ENCODE measurements at regions not wholly inside any gene's neighbourhood (a gene's known extent, or its start where the extent isn't known, plus 50 kb on each side); places are given as distances from the start of the nearest gene placed in this dataset.

- H4K20me1 ChIP-seq (ENCODE audit: insufficient read depth): no peaks in the 10 kb centered on the region
- no peaks in the 10 kb centered on the region for H3K9me2 ChIP-seq (ENCODE audit: insufficient read depth)
- no peak for DNase-seq
- no peaks in the 10 kb centered on the region for H3F3A ChIP-seq (ENCODE audit: insufficient read depth)
- no peak overlapping the region for H2AFZ ChIP-seq
- in situ Hi-C loops (cut with MboI): no loop called here
- no peak overlapping the region for H3K27ac ChIP-seq
- no peaks in the 10 kb centered on the region for H3K9me3 ChIP-seq (ENCODE audit: low read depth)
- WGBS, 2 experiments (ENCODE audit: low coverage in 1 of 2, low lambda C conversion rate in 2 of 2, missing lambda C conversion rate in 2 of 2): 78 to 81% methylated on average over 6 of the region's 6 CpGs
- H3K27me3 ChIP-seq (replicated peaks; ENCODE audit: insufficient read depth): no peaks in the 10 kb centered on the region
- H3K4me2 ChIP-seq (ENCODE audit: unreplicated experiment): no peak overlapping the region
- no peaks in the 10 kb centered on the region for H3K79me2 ChIP-seq (ENCODE audit: insufficient read depth)
- no peaks in the 10 kb centered on the region for H3K4me1 ChIP-seq (ENCODE audit: insufficient read depth)
- no peaks in the 10 kb centered on the region for H3K36me3 ChIP-seq (ENCODE audit: low read depth)
- H3K4me3 ChIP-seq: no peak overlapping the region
- no peak for TF ChIP-seq EZH2 (IDR thresholded peaks at IDR 0.05; ENCODE audit: insufficient read depth, poor library complexity, severe bottlenecking)
- no peak for TF ChIP-seq EZH2phosphoT487 (IDR thresholded peaks at IDR 0.05; ENCODE audit: insufficient read depth, low read depth)
- H3K9ac ChIP-seq: no peak overlapping the region
Measured at GRCh38 chr7:81273601-81274397, 354.9 kb upstream of the SEMA3C start.

DNA sequence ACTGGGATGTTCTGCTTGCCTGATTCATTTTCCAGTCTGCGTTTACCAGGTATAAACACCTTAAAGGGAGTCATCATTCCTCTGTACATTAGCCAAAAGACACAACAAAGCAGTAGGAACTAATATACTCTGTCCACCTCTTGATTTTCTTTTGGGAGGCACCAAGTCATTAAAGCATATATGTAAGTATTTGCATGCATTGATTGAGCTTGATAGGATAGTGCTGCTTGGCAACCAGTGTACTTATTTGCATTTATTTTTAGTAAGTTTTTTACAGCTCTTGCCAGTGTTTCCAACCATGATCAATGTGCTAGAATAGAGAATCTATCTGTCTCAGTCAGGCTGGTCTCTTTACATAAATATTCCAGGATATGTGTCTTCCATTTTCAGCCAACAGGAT, 353.3 kb upstream of the SEMA3C start:
- Histone ChIP-seq H3K27me3 (replicated peaks; ENCODE audit: insufficient read depth) (no peaks in the 10 kb centered on the region), H3K9me3 (ENCODE audit: low read depth) (no peaks in the 10 kb centered on the region), H2AFZ (no peak overlapping the region), H3K27ac (no peak overlapping the region), H3K4me2 (ENCODE audit: unreplicated experiment) (no peak overlapping the region), H3K4me1 (ENCODE audit: insufficient read depth) (no peaks in the 10 kb centered on the region), H3F3A (ENCODE audit: insufficient read depth) (no peaks in the 10 kb centered on the region), H3K9ac (no peak overlapping the region), H3K36me3 (ENCODE audit: low read depth) (no peaks in the 10 kb centered on the region), H4K20me1 (ENCODE audit: insufficient read depth) (no peaks in the 10 kb centered on the region), H3K9me2 (ENCODE audit: insufficient read depth) (no peaks in the 10 kb centered on the region), H3K79me2 (ENCODE audit: insufficient read depth) (no peaks in the 10 kb centered on the region), H3K4me3 (no peak overlapping the region)
- DNase-seq: no peak
- WGBS, 2 experiments (ENCODE audit: low coverage in 1 of 2, low lambda C conversion rate in 2 of 2, missing lambda C conversion rate in 2 of 2): 82 to 97% methylated on average over 1 of the region's 1 CpG
- TF ChIP-seq EZH2 (IDR thresholded peaks at IDR 0.05; ENCODE audit: insufficient read depth, poor library complexity, severe bottlenecking) (no peak), EZH2phosphoT487 (IDR thresholded peaks at IDR 0.05; ENCODE audit: insufficient read depth, low read depth) (no peak)
- in situ Hi-C loops (cut with MboI): no loop called here

DNA sequence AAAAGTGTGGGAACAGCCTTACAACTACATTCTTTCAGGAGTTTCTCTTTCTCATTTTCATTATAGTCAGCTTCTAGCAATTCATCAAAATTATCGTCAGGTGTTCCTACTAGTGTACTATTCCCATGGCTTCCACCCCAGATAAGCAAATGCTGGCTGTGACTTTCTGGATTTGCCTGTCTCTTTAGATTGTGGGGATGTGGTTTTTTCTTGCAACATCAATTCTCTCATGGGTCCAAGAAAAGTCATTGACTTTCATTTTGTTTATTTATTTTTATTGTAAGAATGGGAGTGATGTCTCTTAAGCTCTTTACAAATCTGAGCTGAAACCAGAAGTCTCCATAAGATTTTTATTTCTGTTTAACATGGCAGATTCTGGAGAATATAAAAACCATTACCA, 349.7 kb upstream of the SEMA3C start:
- H3K4me1 ChIP-seq (ENCODE audit: insufficient read depth): no peaks in the 10 kb centered on the region

GRCh38 chr7:81267508-81267907, 348.7 kb upstream of the SEMA3C start:
- Histone ChIP-seq H3K4me1 (ENCODE audit: insufficient read depth) (no peaks in the 10 kb centered on the region), H3K79me2 (ENCODE audit: insufficient read depth) (no peaks in the 10 kb centered on the region), H3F3A (ENCODE audit: insufficient read depth) (no peaks in the 10 kb centered on the region), H3K4me3 (no peak overlapping the region), H4K20me1 (ENCODE audit: insufficient read depth) (no peaks in the 10 kb centered on the region), H2AFZ (no peak overlapping the region), H3K9ac (no peak overlapping the region), H3K27me3 (replicated peaks; ENCODE audit: insufficient read depth) (no peaks in the 10 kb centered on the region), H3K27ac (no peak overlapping the region), H3K4me2 (ENCODE audit: unreplicated experiment) (no peak overlapping the region), H3K36me3 (ENCODE audit: low read depth) (no peaks in the 10 kb centered on the region), H3K9me2 (ENCODE audit: insufficient read depth) (no peaks in the 10 kb centered on the region), H3K9me3 (ENCODE audit: low read depth) (no peaks in the 10 kb centered on the region)
- 77 to 91% methylated on average over 2 of the region's 2 CpGs for WGBS, 2 experiments (ENCODE audit: low coverage in 1 of 2, low lambda C conversion rate in 2 of 2, missing lambda C conversion rate in 2 of 2)
- TF ChIP-seq EZH2phosphoT487 (IDR thresholded peaks at IDR 0.05; ENCODE audit: insufficient read depth, low read depth): no peak
- TF ChIP-seq EZH2 (IDR thresholded peaks at IDR 0.05; ENCODE audit: insufficient read depth, poor library complexity, severe bottlenecking): no peak
- peak; percentile 51 for DNase-seq
- in situ Hi-C loops (cut with MboI): no loop called here

More for the DNA sequence above, 349.7 kb upstream of the SEMA3C start:
- no peaks in the 10 kb centered on the region for H3K27me3 ChIP-seq (replicated peaks; ENCODE audit: insufficient read depth)
- H3K79me2 ChIP-seq (ENCODE audit: insufficient read depth): no peaks in the 10 kb centered on the region
- no peak overlapping the region for H3K27ac ChIP-seq
- H3F3A ChIP-seq (ENCODE audit: insufficient read depth): no peaks in the 10 kb centered on the region
- no peak overlapping the region for H2AFZ ChIP-seq
- no peak for DNase-seq
- no peak overlapping the region for H3K9ac ChIP-seq
- H3K9me2 ChIP-seq (ENCODE audit: insufficient read depth): no peaks in the 10 kb centered on the region
- H3K4me3 ChIP-seq: no peak overlapping the region
- H4K20me1 ChIP-seq (ENCODE audit: insufficient read depth): no peaks in the 10 kb centered on the region
- no peaks in the 10 kb centered on the region for H3K36me3 ChIP-seq (ENCODE audit: low read depth)
- in situ Hi-C loops (cut with MboI): no loop called here
- no peak overlapping the region for H3K4me2 ChIP-seq (ENCODE audit: unreplicated experiment)
- no peaks in the 10 kb centered on the region for H3K9me3 ChIP-seq (ENCODE audit: low read depth)
- 92 to 100% methylated on average over 1 of the region's 1 CpG for WGBS, 2 experiments (ENCODE audit: low coverage in 1 of 2, low lambda C conversion rate in 2 of 2, missing lambda C conversion rate in 2 of 2)
- TF ChIP-seq EZH2phosphoT487 (IDR thresholded peaks at IDR 0.05; ENCODE audit: insufficient read depth, low read depth) (no peak), EZH2 (IDR thresholded peaks at IDR 0.05; ENCODE audit: insufficient read depth, poor library complexity, severe bottlenecking) (no peak)
